ENCODE measurements at regions not wholly inside any gene's neighbourhood (a gene's known extent, or its start where the extent isn't known, plus 50 kb on each side); places are given as distances from the start of the nearest gene placed in this dataset.

DNA sequence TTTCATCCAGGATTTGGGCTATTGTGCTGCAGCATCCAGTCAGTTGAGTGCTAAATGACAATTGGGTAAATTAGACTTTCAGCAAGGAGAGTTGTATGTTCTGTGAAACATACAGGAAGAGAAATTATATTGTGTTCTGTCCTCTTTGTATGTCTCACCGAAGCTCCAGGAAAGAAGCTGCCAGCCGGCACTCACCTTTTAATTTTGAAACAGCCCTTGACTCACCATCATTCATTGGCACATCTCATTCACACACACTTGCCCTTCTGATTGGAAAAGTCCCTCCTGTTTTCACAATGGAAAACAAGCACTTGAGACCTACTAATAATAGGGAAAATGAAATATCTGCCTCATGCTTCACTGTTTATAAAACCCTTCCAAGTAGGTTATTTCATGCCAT lies 495.6 kb downstream of the RPS24 start:
- DNase-seq = no peak

DNA sequence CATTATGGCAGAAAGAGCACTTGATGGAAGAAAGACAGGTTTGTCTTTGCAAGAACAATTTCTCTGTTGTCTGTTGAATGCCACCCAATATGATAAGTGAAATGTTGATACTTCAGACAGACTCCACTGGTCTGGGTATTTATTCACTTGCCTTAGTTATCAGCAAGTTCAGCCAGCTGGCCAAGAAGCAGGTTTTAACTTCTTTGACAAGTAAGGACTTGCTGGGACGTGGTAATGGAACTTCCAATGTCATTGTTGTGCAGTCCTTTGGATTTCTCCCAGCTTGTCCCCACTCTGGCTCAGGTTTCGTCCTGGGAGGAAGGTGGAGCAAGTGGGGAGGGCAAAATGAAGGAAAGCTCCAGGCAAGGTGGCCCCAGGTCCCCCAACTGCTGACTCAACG lies 497.4 kb downstream of the RPS24 start:
- no peak for DNase-seq

DNA sequence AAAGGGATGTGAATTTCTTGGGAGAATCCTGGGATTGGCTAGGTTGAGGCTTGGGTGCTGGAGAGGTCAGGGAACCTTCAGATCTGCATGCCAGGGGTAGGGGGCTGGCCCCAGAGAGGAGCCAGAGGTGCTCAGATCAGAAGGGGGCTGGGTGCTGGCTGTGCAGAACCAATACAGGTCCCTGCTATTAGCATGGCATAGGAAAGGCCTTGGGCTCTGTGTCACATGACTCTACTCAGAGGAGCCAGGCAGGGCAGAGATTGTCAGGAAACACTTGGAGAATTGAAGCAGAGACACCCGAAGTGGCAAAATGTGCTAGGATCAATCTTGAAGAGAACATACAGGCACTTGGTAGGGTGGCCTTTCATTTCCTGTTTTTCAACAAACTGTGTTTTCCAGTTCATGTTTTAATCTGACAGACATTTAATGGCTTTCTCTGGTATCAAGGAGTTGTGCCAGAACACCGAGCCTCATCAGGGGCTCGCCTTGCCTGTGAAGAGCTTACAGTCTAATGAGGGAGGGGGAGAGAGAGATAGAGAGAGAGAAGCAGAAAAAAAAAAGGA lies 498.9 kb downstream of the RPS24 start:
- no peak for DNase-seq

DNA sequence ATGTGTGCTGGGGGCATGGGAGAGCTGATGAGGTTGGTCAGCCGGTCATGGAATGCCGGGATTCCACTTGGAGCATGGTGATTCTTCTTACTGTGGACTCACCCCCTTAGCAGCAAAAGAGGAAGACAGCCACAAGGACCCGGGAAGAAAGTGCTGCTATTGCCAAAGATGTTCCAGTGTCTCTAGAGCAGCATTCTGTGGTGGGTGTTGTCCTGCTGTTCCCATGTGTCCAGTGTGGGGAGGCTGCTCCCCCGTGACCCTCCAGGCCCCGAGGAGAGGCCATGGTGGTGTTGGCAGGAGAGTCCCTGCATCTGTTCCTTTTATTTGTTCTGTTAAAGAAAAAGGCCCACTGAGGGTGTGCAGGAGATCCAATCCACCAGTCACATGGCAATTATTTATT lies 499.4 kb downstream of the RPS24 start:
- no peak for DNase-seq

- DNase-seq = no peak
These were observed 500.1 kb downstream of the RPS24 start for GRCh38 chr10:78533776-78534175.

DNA sequence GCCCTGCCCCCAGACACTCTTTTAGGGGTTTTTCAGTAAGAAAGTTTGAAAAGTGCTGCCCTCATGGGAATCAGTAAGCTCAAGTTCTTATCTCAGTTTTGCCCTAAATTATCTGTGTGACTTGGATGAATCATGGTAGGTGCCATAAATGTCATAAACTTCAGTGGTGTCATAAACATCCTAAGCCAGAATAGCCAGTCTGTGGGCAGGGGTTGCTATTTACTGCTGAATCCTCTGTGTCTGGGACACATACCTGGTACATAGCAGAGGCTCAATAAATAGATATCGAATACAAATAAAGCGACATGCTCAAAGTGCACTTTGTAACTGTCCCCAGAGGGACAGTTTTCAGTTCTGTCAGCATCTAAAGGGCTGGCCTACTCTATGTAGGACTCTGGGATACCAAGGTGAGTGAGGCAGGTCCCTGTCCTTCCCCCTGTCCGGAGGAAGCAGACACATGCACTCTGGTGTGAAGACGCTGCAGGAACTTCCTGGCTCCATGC lies 502.1 kb downstream of the RPS24 start:
- DNase-seq = no peak

GRCh38 chr10:78537018-78537417 lies 503.4 kb downstream of the RPS24 start:
- DNase-seq = no peak

DNA sequence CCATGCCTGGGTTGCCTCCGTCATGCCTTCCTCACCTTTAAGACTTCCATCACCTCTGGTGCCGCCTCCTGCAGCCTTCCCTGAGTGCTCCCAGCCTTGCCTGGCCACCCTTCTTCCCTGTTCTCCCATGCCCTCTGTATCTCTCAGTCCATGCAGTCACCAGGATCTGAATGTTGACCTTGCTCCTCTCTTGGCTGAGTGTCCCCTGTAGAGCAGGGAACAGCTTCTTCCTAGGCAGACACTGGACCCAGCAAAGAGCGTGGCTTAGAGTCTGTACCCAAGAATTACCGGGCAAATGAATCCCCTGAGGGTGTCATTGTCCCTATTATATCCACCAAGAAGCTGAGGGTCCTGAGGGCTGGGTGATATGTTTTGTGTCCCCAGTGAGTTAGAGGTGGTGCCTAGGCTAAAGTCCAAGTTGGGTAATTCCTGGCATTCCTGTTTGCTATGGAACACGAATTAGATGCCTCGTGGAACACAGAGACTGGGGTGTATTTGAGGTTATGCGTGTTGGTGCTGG lies 505.6 kb downstream of the RPS24 start:
- DNase-seq = no peak

DNA sequence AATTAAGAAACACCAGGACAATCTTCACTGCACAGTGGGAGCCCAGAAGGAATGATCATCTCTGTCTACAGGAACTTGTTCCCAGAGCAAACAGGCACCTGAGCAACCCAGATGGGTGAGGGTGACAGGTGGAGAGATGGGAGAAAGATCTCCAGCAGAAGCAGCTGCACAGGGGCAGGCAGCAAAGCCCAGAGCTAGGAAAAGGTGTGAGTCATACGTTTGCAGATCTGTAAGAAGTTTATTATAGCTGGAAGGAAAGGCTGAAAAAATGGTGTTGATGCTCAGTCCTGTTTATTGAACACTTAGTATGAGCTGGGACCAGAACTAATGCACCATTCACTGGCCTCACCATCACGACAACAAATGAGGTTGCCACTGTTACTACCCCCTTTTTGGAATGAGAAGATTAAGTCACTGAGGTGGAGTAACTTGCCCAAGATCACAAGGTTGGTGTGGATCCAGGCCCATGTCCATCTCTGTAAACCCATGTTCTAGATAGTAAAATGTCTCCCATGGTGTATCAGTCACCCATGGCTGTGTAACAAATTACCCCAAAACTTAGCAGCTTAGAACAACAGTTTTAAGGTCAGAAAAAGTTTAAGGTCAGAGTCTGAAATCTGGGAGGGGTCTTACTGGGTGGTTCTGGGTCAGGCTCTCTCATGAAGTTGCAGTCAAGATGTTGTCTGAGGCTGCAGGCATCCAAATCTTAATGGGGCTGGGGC lies 506.9 kb downstream of the RPS24 start:
- DNase-seq = no peak

DNA sequence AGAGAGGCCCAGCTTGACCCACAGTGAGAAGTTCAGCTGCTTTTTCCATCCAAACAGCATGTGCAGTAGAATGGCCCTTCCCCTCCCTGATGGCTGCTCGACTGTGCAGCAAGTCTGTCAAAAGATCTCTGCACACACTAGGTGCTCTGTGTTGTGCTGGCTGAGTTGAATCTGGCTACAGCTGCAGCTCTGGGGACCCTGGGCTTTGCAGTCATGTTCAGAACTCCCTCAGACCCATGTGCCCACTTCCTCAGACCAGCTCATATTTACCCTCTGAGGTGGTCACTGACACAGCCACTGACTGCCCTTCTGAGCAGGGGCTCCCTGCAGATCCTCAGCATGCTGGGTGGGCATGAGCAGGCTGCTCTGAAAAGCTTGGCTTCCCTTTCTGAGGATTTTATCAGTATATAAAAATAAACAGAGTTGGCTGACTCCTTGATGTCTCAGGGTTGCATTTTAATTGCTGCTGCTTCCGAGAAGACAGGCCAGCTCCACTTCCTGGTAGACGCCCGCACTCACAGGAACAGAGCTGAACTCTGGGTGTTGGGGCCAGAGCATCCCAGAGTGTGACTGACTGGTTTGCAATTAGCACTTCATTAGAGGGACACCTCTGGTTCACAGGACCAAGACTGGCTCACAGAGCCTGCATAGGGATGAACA lies 507.9 kb downstream of the RPS24 start:
- peak; percentile 15 for DNase-seq

- no peak for DNase-seq
These were observed 508.5 kb downstream of the RPS24 start for GRCh38 chr10:78542141-78542489.

- DNase-seq = no peak
These were observed 508.9 kb downstream of the RPS24 start for GRCh38 chr10:78542521-78542920.

- no peak for DNase-seq
These were observed 509.5 kb downstream of the RPS24 start for GRCh38 chr10:78543031-78543748.

DNA sequence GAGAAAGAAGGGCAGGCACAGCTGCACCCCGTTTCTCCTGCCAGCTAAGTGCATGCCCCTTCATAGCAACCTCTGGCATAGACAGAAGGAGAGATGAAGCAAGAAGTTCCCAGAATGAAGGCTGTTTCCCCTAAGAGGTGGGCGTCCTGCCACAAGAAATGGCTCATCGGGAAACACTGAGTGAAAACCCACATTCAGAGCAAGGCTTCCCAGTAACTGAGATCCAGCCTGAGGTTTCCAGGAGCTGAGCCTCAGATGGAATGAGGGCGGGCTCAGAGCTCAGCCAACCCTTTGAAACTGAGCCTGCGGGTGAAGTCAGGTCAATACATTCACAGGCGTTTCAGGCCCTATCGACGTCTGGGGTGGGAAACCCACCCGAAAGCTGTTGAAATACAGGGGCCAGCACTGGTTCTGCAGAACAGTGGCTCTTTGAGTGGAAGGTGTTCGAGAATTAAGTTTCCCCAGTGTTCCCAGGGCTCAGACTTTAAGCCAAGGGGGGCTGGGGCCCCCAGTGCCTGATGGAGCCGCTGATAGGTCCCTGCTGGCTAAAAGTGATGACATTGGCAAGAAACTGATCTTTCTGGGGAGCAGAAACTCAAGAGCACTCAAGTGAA lies 510.2 kb downstream of the RPS24 start:
- no peak for DNase-seq

GRCh38 chr10:78544423-78545090 lies 510.9 kb downstream of the RPS24 start:
- DNase-seq = no peak

- no peak for DNase-seq
These were observed 512.1 kb downstream of the RPS24 start for GRCh38 chr10:78545756-78546155.

DNA sequence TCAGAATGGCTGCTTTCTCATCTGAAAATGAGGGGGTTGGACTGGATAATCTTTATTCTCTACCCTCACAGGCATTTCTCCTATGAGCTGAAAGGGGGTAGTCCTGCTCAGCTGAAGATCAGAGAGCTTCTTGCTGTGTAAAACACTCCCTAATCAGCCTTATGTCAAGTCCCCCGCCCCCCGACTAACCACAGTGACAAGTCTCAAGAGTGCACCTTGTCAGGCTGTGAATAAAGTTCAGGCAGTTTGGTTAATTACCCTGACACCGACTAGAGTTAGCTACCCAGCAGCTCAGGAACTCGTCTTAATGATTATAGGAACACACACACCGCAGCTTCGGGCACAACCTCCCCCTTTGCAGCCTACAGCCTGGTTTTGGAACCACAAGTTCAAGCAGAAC lies 513.7 kb downstream of the RPS24 start:
- no peak for DNase-seq

DNA sequence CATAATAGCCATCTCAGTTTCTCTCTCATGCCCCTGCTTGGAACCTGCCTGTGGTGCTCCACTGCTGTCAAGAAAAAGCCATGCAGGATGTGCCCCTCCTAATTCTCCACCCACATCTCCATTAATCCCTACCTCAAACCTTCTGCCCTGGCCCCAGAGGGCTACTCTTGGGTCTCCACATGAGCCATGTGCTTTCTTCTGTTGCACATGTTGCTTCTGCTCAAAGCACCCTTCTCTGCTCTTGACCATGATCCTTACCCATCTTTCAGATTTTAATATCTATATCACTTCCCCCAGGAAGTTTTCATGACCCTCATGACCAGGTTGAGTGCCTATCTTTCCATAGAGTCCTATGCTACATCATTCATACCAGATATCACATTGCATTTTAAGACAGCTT lies 514.2 kb downstream of the RPS24 start:
- DNase-seq = no peak

- no peak for DNase-seq
These were observed 514.7 kb downstream of the RPS24 start for GRCh38 chr10:78548369-78548768.

GRCh38 chr10:78549140-78549935 lies 515.7 kb downstream of the RPS24 start:
- DNase-seq = no peak

GRCh38 chr10:78550090-78550489 lies 516.4 kb downstream of the RPS24 start:
- DNase-seq = no peak

DNA sequence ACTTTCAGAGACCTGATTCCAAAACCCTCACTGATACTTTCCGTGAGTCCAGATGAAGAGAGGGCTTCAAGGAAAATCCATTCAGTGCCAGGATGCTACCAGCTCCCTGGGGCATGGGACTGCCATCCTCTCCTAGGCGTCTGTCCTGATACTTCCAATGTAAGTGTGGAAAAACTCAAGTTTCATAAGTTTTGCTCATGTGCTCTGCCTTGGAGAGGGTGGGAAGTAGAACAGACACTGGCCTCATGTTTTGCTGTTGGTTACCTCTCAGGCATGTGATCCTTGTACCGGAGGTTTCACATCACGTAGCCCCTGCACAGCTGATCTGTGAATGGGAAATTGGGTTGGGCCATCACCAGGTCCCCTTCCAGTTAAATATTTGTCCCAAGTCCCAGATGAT lies 517.1 kb downstream of the RPS24 start:
- no peak for DNase-seq
